Fibroblast of lung (primary cell): ENCODE measurements at regions not wholly inside any gene's neighbourhood (a gene's known extent, or its start where the extent isn't known, plus 50 kb on each side); places are given as distances from the start of the nearest gene placed in this dataset.
"Not testable (repeated sequence)": the region's sequence is repeated elsewhere in the genome, so short reads cannot be mapped to it uniquely, and the experiment has no call there.

Experiments used
- DNase-seq, 2 donors: peaks; one replicate each; pipeline versions ENCODE4 v3.0.0 to v3.0.0-alpha.2; 2010; ENCODE audit warnings: low read depth in 2 of 2
- H2AFZ ChIP-seq: 2 replicates; pipeline ENCODE4 v1.5.1; 2012; ENCODE audit warnings: low read length, control low read depth, inconsistent platforms
- H3K27ac ChIP-seq: 2 replicates; pipeline ENCODE4 v1.5.1; 2011; ENCODE audit warnings: low read length, control low read depth; ENCODE audit not compliant: insufficient read depth
- H3K27me3 ChIP-seq: 2 replicates; pipeline ENCODE4 v1.5.1; 2011; ENCODE audit warnings: mild to moderate bottlenecking, low read length; ENCODE audit not compliant: control insufficient read depth, insufficient read depth
- H3K36me3 ChIP-seq: 2 replicates; pipeline ENCODE4 v1.5.1; 2011; ENCODE audit warnings: low read length; ENCODE audit not compliant: control insufficient read depth, insufficient read depth
- H3K4me1 ChIP-seq: 2 replicates; pipeline ENCODE4 v1.5.1; 2011; ENCODE audit warnings: low read length; ENCODE audit not compliant: control insufficient read depth, insufficient read depth; ENCODE audit errors: extremely low read depth
- H3K4me2 ChIP-seq: 2 replicates; pipeline ENCODE4 v1.5.1; 2011; ENCODE audit warnings: low read length, control low read depth; ENCODE audit not compliant: insufficient read depth; ENCODE audit errors: extremely low read depth
- H3K4me3 ChIP-seq, 4 experiments: fragments of 200-600 bp in 1 of 4; sonication (generic) in 1 of 4; replicated peaks in 1 of 4; 2 replicates each; pipeline ENCODE4 v1.5.1; 2011 to 2016; ENCODE audit warnings: low read length in 4 of 4, low read depth in 3 of 4, mild to moderate bottlenecking in 3 of 4, control low read depth in 2 of 4, inconsistent platforms in 1 of 4, mixed read lengths in 1 of 4; ENCODE audit not compliant: insufficient read depth in 1 of 4; ENCODE audit errors: control extremely low read depth in 1 of 4
- H3K79me2 ChIP-seq: 2 replicates; pipeline ENCODE4 v1.5.1; 2012; ENCODE audit warnings: mild to moderate bottlenecking, low read length, inconsistent platforms; ENCODE audit not compliant: control insufficient read depth, insufficient read depth
- H3K9ac ChIP-seq: 2 replicates; pipeline ENCODE4 v1.5.1; 2011; ENCODE audit warnings: mild to moderate bottlenecking, low read length, control low read depth; ENCODE audit not compliant: insufficient read depth
- H3K9me3 ChIP-seq: 2 replicates; pipeline ENCODE4 v1.5.1; 2012; ENCODE audit warnings: low read depth, low read length; ENCODE audit not compliant: control insufficient read depth, insufficient read depth
- H4K20me1 ChIP-seq: 2 replicates; pipeline ENCODE4 v1.5.1; 2011; ENCODE audit warnings: low read length; ENCODE audit not compliant: control insufficient read depth, insufficient read depth; ENCODE audit errors: extremely low read depth
- CTCF ChIP-seq, 2 donors: IDR thresholded peaks in 1 of 2; conservative IDR thresholded peaks in 1 of 2; 1 replicate in 1 of 2; 2 replicates in 1 of 2; pipeline ENCODE4 v1.5.1; 2011 to 2012; ENCODE audit warnings: low read length in 2 of 2, control low read depth in 1 of 2, inconsistent platforms in 1 of 2, low read depth in 1 of 2, mild to moderate bottlenecking in 1 of 2
- EZH2 ChIP-seq: IDR thresholded peaks from 2 replicates; pipeline ENCODE4 v1.5.1; 2012; ENCODE audit warnings: low read length, control low read depth, mild to moderate bottlenecking; ENCODE audit errors: missing control alignments

GRCh38 chr7:106499897-106500296 is 161.1 kb downstream of the CCDC71L start:
- H3K79me2 ChIP-seq: no peaks in the 10 kb centered on the region
- H2AFZ ChIP-seq: no peak overlapping the region
- no peak overlapping the region for H3K4me2 ChIP-seq
- no peak overlapping the region for H3K4me3 ChIP-seq
- TF ChIP-seq CTCF (conservative IDR thresholded peaks at IDR 0.05 in 1 of 2, IDR thresholded peaks at IDR 0.05 in 1 of 2; ENCODE audit: low read depth in 1 of 2, low read length in 2 of 2) (no peak), EZH2 (no peak)
- no peaks in the 10 kb centered on the region for H3K27me3 ChIP-seq
- H3K27ac ChIP-seq: no peak overlapping the region
- DNase-seq: no peak
- no peaks in the 10 kb centered on the region for H3K9me3 ChIP-seq
- H3K4me1 ChIP-seq: no peaks in the 10 kb centered on the region
- H4K20me1 ChIP-seq: no peaks in the 10 kb centered on the region
- H3K36me3 ChIP-seq: no peaks in the 10 kb centered on the region
- no peak overlapping the region for H3K9ac ChIP-seq

GRCh38 chr7:106498005-106498404 is 163.0 kb downstream of the CCDC71L start:
- not testable (repeated sequence) for H3K9ac ChIP-seq, H3K27ac ChIP-seq, H2AFZ ChIP-seq, H3K4me1 ChIP-seq, H3K9me3 ChIP-seq, H3K36me3 ChIP-seq, H3K4me2 ChIP-seq, DNase-seq, H3K79me2 ChIP-seq, H4K20me1 ChIP-seq, H3K4me3 ChIP-seq, H3K27me3 ChIP-seq

- Histone ChIP-seq H2AFZ (no peak overlapping the region), H3K36me3 (no peaks in the 10 kb centered on the region), H3K9me3 (no peaks in the 10 kb centered on the region), H3K4me2 (no peak overlapping the region), H3K4me1 (no peaks in the 10 kb centered on the region), H4K20me1 (no peaks in the 10 kb centered on the region), H3K4me3 (no peak overlapping the region), H3K27ac (no peak overlapping the region), H3K9ac (no peak overlapping the region), H3K27me3 (no peaks in the 10 kb centered on the region), H3K79me2 (no peaks in the 10 kb centered on the region)
- DNase-seq: no peak
- TF ChIP-seq EZH2: no peak
- TF ChIP-seq CTCF (conservative IDR thresholded peaks at IDR 0.05 in 1 of 2, IDR thresholded peaks at IDR 0.05 in 1 of 2; ENCODE audit: low read depth in 1 of 2, low read length in 2 of 2): no peak
These were observed 167.8 kb downstream of the CCDC71L start for GRCh38 chr7:106493041-106493731.
